ENCODE measurements at regions not wholly inside any gene's neighbourhood (a gene's known extent, or its start where the extent isn't known, plus 50 kb on each side); places are given as distances from the start of the nearest gene placed in this dataset.

DNA sequence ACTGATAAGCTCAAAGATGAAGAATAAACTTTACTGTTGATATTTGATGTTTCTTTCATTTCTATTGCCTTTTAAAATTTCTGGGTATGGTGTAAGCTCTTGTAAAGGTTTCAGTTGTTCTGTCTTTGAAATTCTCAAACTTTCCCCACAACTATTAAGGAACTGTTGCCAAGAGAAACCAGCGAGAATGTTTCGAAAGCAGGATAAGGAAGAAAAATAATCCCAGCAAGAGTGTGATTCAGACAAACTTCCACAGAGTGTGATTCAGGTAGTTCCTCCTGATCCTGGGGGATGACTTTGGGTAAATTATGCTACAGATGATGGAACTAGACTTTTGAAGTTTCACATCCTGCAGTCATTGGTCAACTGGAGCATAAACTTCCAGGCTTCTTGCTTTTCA, 632.0 kb downstream of the NSUN3 start:
- TF ChIP-seq CTCF (IDR thresholded peaks at IDR 0.05; ENCODE audit: low read depth, low read length, missing control alignments): no peak
- no peak for DNase-seq (ENCODE audit: low read depth)
- H3K4me3 ChIP-seq (ENCODE audit: low read depth, low read length): no peak overlapping the region
- in situ Hi-C loops (cut with HindIII; ENCODE audit: low sequenced_read_pairs): no loop called here

GRCh38 chr3:94704467-94704866, 641.6 kb downstream of the NSUN3 start:
- in situ Hi-C loops (cut with HindIII; ENCODE audit: low sequenced_read_pairs): no loop called here

GRCh38 chr3:94709249-94709902, 646.5 kb downstream of the NSUN3 start:
- in situ Hi-C loops (cut with HindIII; ENCODE audit: low sequenced_read_pairs): no loop called here
- H3K4me3 ChIP-seq (ENCODE audit: low read depth, low read length): no peak overlapping the region
- DNase-seq (ENCODE audit: low read depth): no peak
- TF ChIP-seq CTCF (IDR thresholded peaks at IDR 0.05; ENCODE audit: low read depth, low read length, missing control alignments): no peak

More at GRCh38 chr3:94704467-94704866, 641.6 kb downstream of the NSUN3 start:
- no peak for DNase-seq (ENCODE audit: low read depth)
- no peak for TF ChIP-seq CTCF (IDR thresholded peaks at IDR 0.05; ENCODE audit: low read depth, low read length, missing control alignments)
- no peak overlapping the region for H3K4me3 ChIP-seq (ENCODE audit: low read depth, low read length)

DNA sequence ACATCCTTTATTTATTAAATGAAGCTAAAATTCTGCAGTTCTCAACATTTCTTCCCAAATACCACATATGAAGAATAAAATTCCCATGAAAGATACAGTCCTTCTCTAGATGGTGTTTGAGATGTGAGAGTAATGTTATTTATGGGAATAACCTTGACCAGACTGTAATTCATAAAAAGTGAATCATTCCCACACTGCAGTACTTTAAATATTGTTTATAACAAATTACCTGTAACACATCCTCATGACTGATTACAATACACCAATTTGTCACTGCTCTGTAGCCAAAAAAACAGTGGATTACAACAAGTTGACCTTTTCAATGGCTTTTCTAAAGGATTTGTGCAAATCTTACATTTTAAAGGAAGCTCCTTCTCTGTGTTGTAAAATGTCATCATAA, 651.3 kb downstream of the NSUN3 start:
- no peak overlapping the region for H3K4me3 ChIP-seq (ENCODE audit: low read depth, low read length)
- no peak for TF ChIP-seq CTCF (IDR thresholded peaks at IDR 0.05; ENCODE audit: low read depth, low read length, missing control alignments)
- in situ Hi-C loops (cut with HindIII; ENCODE audit: low sequenced_read_pairs): no loop called here
- DNase-seq (ENCODE audit: low read depth): no peak

DNA sequence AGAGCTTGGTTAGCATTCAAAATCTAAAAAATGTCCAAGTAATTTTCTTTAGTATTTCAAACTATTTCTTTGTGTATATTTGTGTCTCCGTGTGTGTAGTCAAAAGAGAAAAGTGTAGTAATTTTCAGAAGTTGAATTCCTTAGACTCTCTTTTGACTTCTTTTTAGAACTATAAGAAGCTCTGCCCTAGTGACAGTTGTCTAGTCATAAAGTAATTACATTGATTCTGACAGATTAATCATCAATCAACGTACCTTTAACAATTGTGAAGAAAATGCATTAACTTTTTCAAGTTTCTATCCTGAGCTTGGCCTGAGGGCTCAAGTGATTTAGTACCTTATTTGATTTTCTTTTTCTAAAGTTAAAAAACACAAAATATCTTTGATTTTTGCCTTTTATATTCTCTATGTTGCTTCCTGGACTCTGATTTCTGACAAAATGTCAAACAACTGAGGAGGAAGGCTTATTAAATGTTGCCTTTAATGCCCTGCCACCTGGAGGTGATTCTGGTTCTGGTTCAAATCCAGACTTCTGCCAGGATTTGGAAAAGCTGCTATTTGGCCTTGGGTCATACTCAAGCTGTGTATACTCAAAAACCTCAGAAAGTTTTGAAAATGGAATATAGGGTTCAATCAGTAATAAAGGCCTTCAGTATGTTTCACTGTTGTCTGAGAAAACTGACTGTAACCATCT, 653.6 kb downstream of the NSUN3 start:
- no peak for DNase-seq (ENCODE audit: low read depth)
- in situ Hi-C loops (cut with HindIII; ENCODE audit: low sequenced_read_pairs): no loop called here
- no peak overlapping the region for H3K4me3 ChIP-seq (ENCODE audit: low read depth, low read length)
- TF ChIP-seq CTCF (IDR thresholded peaks at IDR 0.05; ENCODE audit: low read depth, low read length, missing control alignments): no peak

GRCh38 chr3:94734206-94734605, 671.3 kb downstream of the NSUN3 start:
- no peak for TF ChIP-seq CTCF (IDR thresholded peaks at IDR 0.05; ENCODE audit: low read depth, low read length, missing control alignments)
- in situ Hi-C loops (cut with HindIII; ENCODE audit: low sequenced_read_pairs): no loop called here
- H3K4me3 ChIP-seq (ENCODE audit: low read depth, low read length): no peak overlapping the region
- no peak for DNase-seq (ENCODE audit: low read depth)

Data from astrocyte of the cerebellum (primary cell).